ENCODE measurements at regions not wholly inside any gene's neighbourhood (a gene's known extent, or its start where the extent isn't known, plus 50 kb on each side); places are given as distances from the start of the nearest gene placed in this dataset.

- no peak overlapping the region for H3K27ac ChIP-seq (ENCODE audit: low read depth, low read length, poor library complexity, severe bottlenecking)
- no peak overlapping the region for H2AFZ ChIP-seq (ENCODE audit: low read length)
- H4K20me1 ChIP-seq (ENCODE audit: insufficient read depth, low read length): no peaks in the 10 kb centered on the region
- H3K79me2 ChIP-seq (ENCODE audit: insufficient read depth, low read depth, low read length): no peaks in the 10 kb centered on the region
- H3K4me2 ChIP-seq (ENCODE audit: low read length): no peak overlapping the region
- no peak overlapping the region for H3K4me3 ChIP-seq (ENCODE audit: low read depth, low read length, poor library complexity, severe bottlenecking)
- no peaks in the 10 kb centered on the region for H3K36me3 ChIP-seq (ENCODE audit: insufficient read depth, low read length)
- H3K9me2 ChIP-seq (ENCODE audit: insufficient read depth, low read length): no peaks in the 10 kb centered on the region
- DNase-seq (ENCODE audit: low spot score): no peak
- intact Hi-C loops (cut with micrococcal nuclease; ENCODE audit: unreplicated experiment): no loop called here
- TF ChIP-seq EZH2phosphoT487 (IDR thresholded peaks at IDR 0.05; ENCODE audit: borderline replicate concordance, low read depth, low read length): no peak
- no peak for TF ChIP-seq CTCF (conservative IDR thresholded peaks at IDR 0.05; ENCODE audit: low read length)
- no peaks in the 10 kb centered on the region for H3K9me3 ChIP-seq (ENCODE audit: low read length)
- H3K4me1 ChIP-seq (ENCODE audit: insufficient read depth, low read length, poor library complexity, severe bottlenecking): peaks cover 2% of the 10 kb centered on the region
- CTCF ChIA-PET (ENCODE audit: unreplicated experiment): no interaction called here
- POLR2A ChIA-PET: interaction anchor here (0.7 kb wide), 1 partner anchor 41 kb away, joined by 3 read pairs; no protein-coding TSS in a partner anchor
- BruUV-seq (replicated peaks): no TSS peak
These were observed 87.7 kb upstream of the CHST15 start for GRCh38 chr10:124180947-124181549.

GRCh38 chr10:124180044-124180745 lies 86.8 kb upstream of the CHST15 start:
- CTCF ChIA-PET (ENCODE audit: unreplicated experiment): no interaction called here
- Histone ChIP-seq H3K36me3 (ENCODE audit: insufficient read depth, low read length) (no peaks in the 10 kb centered on the region), H4K20me1 (ENCODE audit: insufficient read depth, low read length) (no peaks in the 10 kb centered on the region), H3K27ac (ENCODE audit: low read depth, low read length, poor library complexity, severe bottlenecking) (no peak overlapping the region), H3K9me3 (ENCODE audit: low read length) (no peaks in the 10 kb centered on the region), H3K4me2 (ENCODE audit: low read length) (no peak overlapping the region), H3K4me1 (ENCODE audit: insufficient read depth, low read length, poor library complexity, severe bottlenecking) (peaks cover 11% of the 10 kb centered on the region), H3K9me2 (ENCODE audit: insufficient read depth, low read length) (no peaks in the 10 kb centered on the region), H3K79me2 (ENCODE audit: insufficient read depth, low read depth, low read length) (no peaks in the 10 kb centered on the region), H3K4me3 (ENCODE audit: low read depth, low read length, poor library complexity, severe bottlenecking) (no peak overlapping the region), H2AFZ (ENCODE audit: low read length) (no peak overlapping the region)
- POLR2A ChIA-PET: no interaction called here
- no TSS peak for BruUV-seq (replicated peaks)
- no peak for TF ChIP-seq EZH2phosphoT487 (IDR thresholded peaks at IDR 0.05; ENCODE audit: borderline replicate concordance, low read depth, low read length)
- no peak for TF ChIP-seq CTCF (conservative IDR thresholded peaks at IDR 0.05; ENCODE audit: low read length)
- no peak for DNase-seq (ENCODE audit: low spot score)
- intact Hi-C loops (cut with micrococcal nuclease; ENCODE audit: unreplicated experiment): no loop called here
